ENCODE measurements at regions not wholly inside any gene's neighbourhood (a gene's known extent, or its start where the extent isn't known, plus 50 kb on each side); places are given as distances from the start of the nearest gene placed in this dataset.

DNA sequence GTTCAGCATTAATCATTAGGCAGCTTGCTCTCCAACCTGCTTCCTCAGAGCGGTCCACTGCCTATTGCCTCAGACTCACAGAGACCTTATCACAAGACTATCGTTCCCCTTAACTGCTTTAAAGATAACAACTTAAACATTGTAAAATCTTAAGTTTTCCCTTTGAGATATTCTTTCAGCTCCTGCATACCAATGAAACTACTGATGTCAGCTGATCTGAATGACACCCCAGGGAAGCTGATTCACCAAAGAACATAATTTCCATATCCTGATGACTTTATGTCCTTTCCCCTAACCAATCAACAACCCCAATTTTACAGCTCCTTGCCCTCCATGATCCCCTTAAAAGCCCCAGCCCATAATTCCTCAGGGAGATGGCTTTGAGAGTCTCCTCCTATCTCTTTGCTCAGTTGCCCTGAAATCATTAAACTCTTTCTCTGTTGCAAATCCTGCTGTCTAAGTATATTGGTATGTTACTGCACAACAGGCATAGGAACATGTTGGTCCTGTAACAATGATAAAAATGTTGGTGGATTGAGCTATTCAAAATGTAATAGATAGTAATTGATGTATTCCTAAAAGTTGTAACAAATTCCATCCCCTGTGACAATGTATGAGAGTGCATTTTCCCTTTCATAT is 621.4 kb upstream of the RGS18 start:
- H3K36me3 ChIP-seq (ENCODE audit: control insufficient read depth, insufficient read depth, low read length), result no peaks in the 10 kb centered on the region
- ChIA-PET POLR2A (no interaction called here), CTCF (no interaction called here)
- TF ChIP-seq, protein P1, sequence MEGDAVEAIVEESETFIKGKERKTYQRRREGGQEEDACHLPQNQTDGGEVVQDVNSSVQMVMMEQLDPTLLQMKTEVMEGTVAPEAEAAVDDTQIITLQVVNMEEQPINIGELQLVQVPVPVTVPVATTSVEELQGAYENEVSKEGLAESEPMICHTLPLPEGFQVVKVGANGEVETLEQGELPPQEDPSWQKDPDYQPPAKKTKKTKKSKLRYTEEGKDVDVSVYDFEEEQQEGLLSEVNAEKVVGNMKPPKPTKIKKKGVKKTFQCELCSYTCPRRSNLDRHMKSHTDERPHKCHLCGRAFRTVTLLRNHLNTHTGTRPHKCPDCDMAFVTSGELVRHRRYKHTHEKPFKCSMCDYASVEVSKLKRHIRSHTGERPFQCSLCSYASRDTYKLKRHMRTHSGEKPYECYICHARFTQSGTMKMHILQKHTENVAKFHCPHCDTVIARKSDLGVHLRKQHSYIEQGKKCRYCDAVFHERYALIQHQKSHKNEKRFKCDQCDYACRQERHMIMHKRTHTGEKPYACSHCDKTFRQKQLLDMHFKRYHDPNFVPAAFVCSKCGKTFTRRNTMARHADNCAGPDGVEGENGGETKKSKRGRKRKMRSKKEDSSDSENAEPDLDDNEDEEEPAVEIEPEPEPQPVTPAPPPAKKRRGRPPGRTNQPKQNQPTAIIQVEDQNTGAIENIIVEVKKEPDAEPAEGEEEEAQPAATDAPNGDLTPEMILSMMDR (IDR thresholded peaks at IDR 0.05), result no peak
- TF ChIP-seq, protein P2, sequence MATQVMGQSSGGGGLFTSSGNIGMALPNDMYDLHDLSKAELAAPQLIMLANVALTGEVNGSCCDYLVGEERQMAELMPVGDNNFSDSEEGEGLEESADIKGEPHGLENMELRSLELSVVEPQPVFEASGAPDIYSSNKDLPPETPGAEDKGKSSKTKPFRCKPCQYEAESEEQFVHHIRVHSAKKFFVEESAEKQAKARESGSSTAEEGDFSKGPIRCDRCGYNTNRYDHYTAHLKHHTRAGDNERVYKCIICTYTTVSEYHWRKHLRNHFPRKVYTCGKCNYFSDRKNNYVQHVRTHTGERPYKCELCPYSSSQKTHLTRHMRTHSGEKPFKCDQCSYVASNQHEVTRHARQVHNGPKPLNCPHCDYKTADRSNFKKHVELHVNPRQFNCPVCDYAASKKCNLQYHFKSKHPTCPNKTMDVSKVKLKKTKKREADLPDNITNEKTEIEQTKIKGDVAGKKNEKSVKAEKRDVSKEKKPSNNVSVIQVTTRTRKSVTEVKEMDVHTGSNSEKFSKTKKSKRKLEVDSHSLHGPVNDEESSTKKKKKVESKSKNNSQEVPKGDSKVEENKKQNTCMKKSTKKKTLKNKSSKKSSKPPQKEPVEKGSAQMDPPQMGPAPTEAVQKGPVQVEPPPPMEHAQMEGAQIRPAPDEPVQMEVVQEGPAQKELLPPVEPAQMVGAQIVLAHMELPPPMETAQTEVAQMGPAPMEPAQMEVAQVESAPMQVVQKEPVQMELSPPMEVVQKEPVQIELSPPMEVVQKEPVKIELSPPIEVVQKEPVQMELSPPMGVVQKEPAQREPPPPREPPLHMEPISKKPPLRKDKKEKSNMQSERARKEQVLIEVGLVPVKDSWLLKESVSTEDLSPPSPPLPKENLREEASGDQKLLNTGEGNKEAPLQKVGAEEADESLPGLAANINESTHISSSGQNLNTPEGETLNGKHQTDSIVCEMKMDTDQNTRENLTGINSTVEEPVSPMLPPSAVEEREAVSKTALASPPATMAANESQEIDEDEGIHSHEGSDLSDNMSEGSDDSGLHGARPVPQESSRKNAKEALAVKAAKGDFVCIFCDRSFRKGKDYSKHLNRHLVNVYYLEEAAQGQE (IDR thresholded peaks at IDR 0.05; ENCODE audit: insufficient read depth in 1 of 2, low read depth in 2 of 2, low read length in 1 of 2), result no peak
- TF ChIP-seq POLR2AphosphoS5 (IDR thresholded peaks at IDR 0.05; ENCODE audit: low read depth, low read length) (no peak), TCF7L2 (IDR thresholded peaks at IDR 0.05; ENCODE audit: low read depth, low read length) (no peak), SIN3A (IDR thresholded peaks at IDR 0.05; ENCODE audit: borderline replicate concordance, insufficient read depth, low read depth, low read length) (no peak)
- in situ Hi-C loops (cut with HindIII; ENCODE audit: low pct_unique_long_range_greater_than_20kb, low sequenced_read_pairs), result no loop called here
- no peaks in the 10 kb centered on the region for H3K4me1 ChIP-seq (ENCODE audit: control insufficient read depth, insufficient read depth, low read length)
- ATAC-seq (no peak), DNase-seq (ENCODE audit: low read depth, low spot score) (no peak)
- intact Hi-C loops (cut with micrococcal nuclease; ENCODE audit: unreplicated experiment), result no loop called here
- no peak overlapping the region for H3K4me3 ChIP-seq (ENCODE audit: low read depth in 2 of 2, low read length in 2 of 2)
- H3K27me3 ChIP-seq (ENCODE audit: control insufficient read depth, insufficient read depth, low read length), result no peaks in the 10 kb centered on the region
- no peak overlapping the region for H3K27ac ChIP-seq (ENCODE audit: low read length)
- peaks cover 4% of the 10 kb centered on the region for H3K9me3 ChIP-seq (ENCODE audit: control insufficient read depth, insufficient read depth, low read depth, low read length)
- BruUV-seq (replicated peaks), result no TSS peak

DNA sequence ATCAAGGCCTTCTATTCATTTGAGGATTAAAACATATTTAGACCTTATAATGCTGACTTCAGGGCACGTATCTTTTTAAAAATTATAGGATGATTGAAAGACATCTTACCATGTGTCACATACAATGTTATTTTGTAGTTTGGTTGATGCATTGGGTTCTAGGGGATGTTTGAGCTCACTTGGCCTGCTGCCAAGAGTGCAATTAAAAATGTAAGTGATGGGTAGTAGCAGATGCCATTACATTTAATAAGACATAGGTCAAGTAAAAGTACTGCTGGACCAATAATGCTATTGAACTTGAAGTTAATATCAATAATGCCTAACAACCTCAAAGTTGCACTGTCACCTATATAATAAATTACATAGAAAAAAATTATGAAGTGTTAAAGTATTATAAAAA is 616.5 kb upstream of the RGS18 start:
- no TSS peak for BruUV-seq (replicated peaks)
- DNase-seq (ENCODE audit: low read depth, low spot score), result no peak

More for the DNA sequence above, 616.5 kb upstream of the RGS18 start:
- Histone ChIP-seq H3K9me3 (ENCODE audit: control insufficient read depth, insufficient read depth, low read depth, low read length) (peaks cover 4% of the 10 kb centered on the region), H3K36me3 (ENCODE audit: control insufficient read depth, insufficient read depth, low read length) (no peaks in the 10 kb centered on the region), H3K4me3 (ENCODE audit: low read depth in 2 of 2, low read length in 2 of 2) (no peak overlapping the region), H3K27ac (ENCODE audit: low read length) (no peak overlapping the region), H3K4me1 (ENCODE audit: control insufficient read depth, insufficient read depth, low read length) (no peaks in the 10 kb centered on the region), H3K27me3 (ENCODE audit: control insufficient read depth, insufficient read depth, low read length) (no peaks in the 10 kb centered on the region)
- TF ChIP-seq, protein P1 (IDR thresholded peaks at IDR 0.05), result no peak
- TF ChIP-seq POLR2AphosphoS5 (IDR thresholded peaks at IDR 0.05; ENCODE audit: low read depth, low read length) (no peak), TCF7L2 (IDR thresholded peaks at IDR 0.05; ENCODE audit: low read depth, low read length) (no peak), SIN3A (IDR thresholded peaks at IDR 0.05; ENCODE audit: borderline replicate concordance, insufficient read depth, low read depth, low read length) (no peak)
- TF ChIP-seq, protein P2 (IDR thresholded peaks at IDR 0.05; ENCODE audit: insufficient read depth in 1 of 2, low read depth in 2 of 2, low read length in 1 of 2), result no peak
- ChIA-PET POLR2A (no interaction called here), CTCF (no interaction called here)
- intact Hi-C loops (cut with micrococcal nuclease; ENCODE audit: unreplicated experiment) (no loop called here), in situ Hi-C loops (cut with HindIII; ENCODE audit: low pct_unique_long_range_greater_than_20kb, low sequenced_read_pairs) (no loop called here)
- no peak for ATAC-seq
